Cardiac fibroblast (primary cell): ENCODE measurements at regions not wholly inside any gene's neighbourhood (a gene's known extent, or its start where the extent isn't known, plus 50 kb on each side); places are given as distances from the start of the nearest gene placed in this dataset.

Experiments used
- DNase-seq, 2 donors: peaks; one replicate each; pipeline versions ENCODE4 v3.0.0 to v3.0.0-alpha.2; 2010; ENCODE audit warnings: low read depth in 2 of 2
- H3K4me3 ChIP-seq, 2 donors: replicated peaks in 1 of 2; 1 replicate in 1 of 2; 2 replicates in 1 of 2; pipeline ENCODE4 v1.5.1; 2011; ENCODE audit warnings: low read depth in 2 of 2, low read length in 2 of 2, mild to moderate bottlenecking in 2 of 2, moderate library complexity in 1 of 2
- CTCF ChIP-seq: IDR thresholded peaks from one replicate; pipeline ENCODE4 v1.5.1; 2011; ENCODE audit warnings: low read depth, mild to moderate bottlenecking, low read length, inconsistent platforms

GRCh38 chr6:2412731-2413130, 167.3 kb upstream of the GMDS start:
- no peak overlapping the region for H3K4me3 ChIP-seq
- DNase-seq: peak; percentile 24 to 84
- TF ChIP-seq CTCF: no peak

GRCh38 chr6:2410656-2411380, 165.4 kb upstream of the GMDS start:
- no peak for DNase-seq
- no peak overlapping the region for H3K4me3 ChIP-seq
- no peak for TF ChIP-seq CTCF

GRCh38 chr6:2407525-2407924, 162.1 kb upstream of the GMDS start:
- no peak overlapping the region for H3K4me3 ChIP-seq
- no peak for DNase-seq
- TF ChIP-seq CTCF: no peak

GRCh38 chr6:2404211-2404929, 159.0 kb upstream of the GMDS start:
- DNase-seq: no peak
- TF ChIP-seq CTCF: no peak
- no peak overlapping the region for H3K4me3 ChIP-seq

- no peak for TF ChIP-seq CTCF
- H3K4me3 ChIP-seq: no peak overlapping the region
- DNase-seq: no peak
Measured at GRCh38 chr6:2403546-2403945, 158.1 kb upstream of the GMDS start.

- DNase-seq: peak; percentile 17 to 57
- H3K4me3 ChIP-seq: no peak overlapping the region
- TF ChIP-seq CTCF: no peak
Measured at GRCh38 chr6:2396846-2397630, 151.6 kb upstream of the GMDS start.
